ENCODE measurements at regions not wholly inside any gene's neighbourhood (a gene's known extent, or its start where the extent isn't known, plus 50 kb on each side); places are given as distances from the start of the nearest gene placed in this dataset.

DNA sequence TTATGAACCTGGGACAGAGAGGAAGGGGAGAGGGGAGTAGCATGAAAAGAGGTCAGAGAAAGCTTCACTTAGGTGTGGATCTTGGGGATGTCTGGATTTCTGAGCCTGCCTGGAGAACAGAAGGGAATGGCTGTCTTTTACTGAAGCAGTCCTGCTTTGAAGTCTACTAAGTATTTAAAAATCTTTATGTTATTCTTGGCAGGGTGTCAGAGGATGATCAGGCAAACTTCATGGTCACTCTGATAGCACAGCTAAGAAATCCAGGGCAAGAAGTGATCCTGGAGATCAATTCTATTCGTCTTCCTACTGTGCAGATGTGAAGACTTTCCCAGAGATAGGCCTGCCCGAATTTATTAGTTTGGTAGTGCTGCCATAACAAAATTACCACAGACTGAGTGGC is 464.4 kb upstream of the BOD1L1 start:
- H3K36me3 Mint-ChIP-seq (ENCODE audit: unreplicated experiment): no peaks in the 10 kb centered on the region
- no peaks in the 10 kb centered on the region for H3K27me3 Mint-ChIP-seq (ENCODE audit: unreplicated experiment)
- H3K27ac Mint-ChIP-seq (ENCODE audit: unreplicated experiment): no peak overlapping the region
- DNase-seq: no peak
- no peak for TF ChIP-seq CTCF (IDR thresholded peaks at IDR 0.05; ENCODE audit: partially characterized antibody, unreplicated experiment)
- no peak overlapping the region for H3K4me3 Mint-ChIP-seq (ENCODE audit: unreplicated experiment)
- H3K4me1 Mint-ChIP-seq (ENCODE audit: low read depth, unreplicated experiment): no peaks in the 10 kb centered on the region
- no peaks in the 10 kb centered on the region for H3K9me3 Mint-ChIP-seq (ENCODE audit: unreplicated experiment)

GRCh38 chr4:14092741-14093140 is 465.2 kb upstream of the BOD1L1 start:
- Mint-ChIP-seq H3K9me3 (ENCODE audit: unreplicated experiment) (no peaks in the 10 kb centered on the region), H3K36me3 (ENCODE audit: unreplicated experiment) (no peaks in the 10 kb centered on the region), H3K4me3 (ENCODE audit: unreplicated experiment) (no peak overlapping the region), H3K27ac (ENCODE audit: unreplicated experiment) (no peak overlapping the region), H3K27me3 (ENCODE audit: unreplicated experiment) (no peaks in the 10 kb centered on the region), H3K4me1 (ENCODE audit: low read depth, unreplicated experiment) (no peaks in the 10 kb centered on the region)
- DNase-seq: no peak
- no peak for TF ChIP-seq CTCF (IDR thresholded peaks at IDR 0.05; ENCODE audit: partially characterized antibody, unreplicated experiment)

GRCh38 chr4:14095831-14096230 is 468.3 kb upstream of the BOD1L1 start:
- Mint-ChIP-seq H3K4me1 (ENCODE audit: low read depth, unreplicated experiment) (no peaks in the 10 kb centered on the region), H3K36me3 (ENCODE audit: unreplicated experiment) (no peaks in the 10 kb centered on the region), H3K9me3 (ENCODE audit: unreplicated experiment) (no peaks in the 10 kb centered on the region), H3K4me3 (ENCODE audit: unreplicated experiment) (no peak overlapping the region), H3K27me3 (ENCODE audit: unreplicated experiment) (no peaks in the 10 kb centered on the region), H3K27ac (ENCODE audit: unreplicated experiment) (no peak overlapping the region)
- no peak for TF ChIP-seq CTCF (IDR thresholded peaks at IDR 0.05; ENCODE audit: partially characterized antibody, unreplicated experiment)
- no peak for DNase-seq

- no peaks in the 10 kb centered on the region for H3K4me1 Mint-ChIP-seq (ENCODE audit: low read depth, unreplicated experiment)
- no peaks in the 10 kb centered on the region for H3K9me3 Mint-ChIP-seq (ENCODE audit: unreplicated experiment)
- H3K4me3 Mint-ChIP-seq (ENCODE audit: unreplicated experiment): no peak overlapping the region
- H3K27ac Mint-ChIP-seq (ENCODE audit: unreplicated experiment): no peak overlapping the region
- TF ChIP-seq CTCF (IDR thresholded peaks at IDR 0.05; ENCODE audit: partially characterized antibody, unreplicated experiment): no peak
- no peaks in the 10 kb centered on the region for H3K36me3 Mint-ChIP-seq (ENCODE audit: unreplicated experiment)
- DNase-seq: no peak
- H3K27me3 Mint-ChIP-seq (ENCODE audit: unreplicated experiment): no peaks in the 10 kb centered on the region
Measured at GRCh38 chr4:14096396-14096965, 469.0 kb upstream of the BOD1L1 start.

GRCh38 chr4:14100349-14100748 is 472.8 kb upstream of the BOD1L1 start:
- no peak for TF ChIP-seq CTCF (IDR thresholded peaks at IDR 0.05; ENCODE audit: partially characterized antibody, unreplicated experiment)
- H3K9me3 Mint-ChIP-seq (ENCODE audit: unreplicated experiment): no peaks in the 10 kb centered on the region
- no peak overlapping the region for H3K27ac Mint-ChIP-seq (ENCODE audit: unreplicated experiment)
- H3K4me3 Mint-ChIP-seq (ENCODE audit: unreplicated experiment): no peak overlapping the region
- no peaks in the 10 kb centered on the region for H3K36me3 Mint-ChIP-seq (ENCODE audit: unreplicated experiment)
- H3K27me3 Mint-ChIP-seq (ENCODE audit: unreplicated experiment): no peaks in the 10 kb centered on the region
- H3K4me1 Mint-ChIP-seq (ENCODE audit: low read depth, unreplicated experiment): no peaks in the 10 kb centered on the region
- no peak for DNase-seq

All from glutamatergic neuron (in vitro differentiated cells).